NT2/D1 (cell line): ENCODE measurements at regions not wholly inside any gene's neighbourhood (a gene's known extent, or its start where the extent isn't known, plus 50 kb on each side); places are given as distances from the start of the nearest gene placed in this dataset.

Experiments
- SUZ12 ChIP-seq: IDR thresholded peaks from 2 replicates; pipeline ENCODE4 v1.6.1; 2011; ENCODE audit not compliant: insufficient read length, insufficient read depth; ENCODE audit errors: extremely low read depth
- YY1 ChIP-seq: IDR thresholded peaks from 2 replicates; pipeline ENCODE4 v1.6.1; 2011; ENCODE audit not compliant: insufficient read length, insufficient read depth
- ZNF274 ChIP-seq: IDR thresholded peaks from 2 replicates; pipeline ENCODE4 v1.6.1; 2011; ENCODE audit warnings: mild to moderate bottlenecking, low read depth, low read length

DNA sequence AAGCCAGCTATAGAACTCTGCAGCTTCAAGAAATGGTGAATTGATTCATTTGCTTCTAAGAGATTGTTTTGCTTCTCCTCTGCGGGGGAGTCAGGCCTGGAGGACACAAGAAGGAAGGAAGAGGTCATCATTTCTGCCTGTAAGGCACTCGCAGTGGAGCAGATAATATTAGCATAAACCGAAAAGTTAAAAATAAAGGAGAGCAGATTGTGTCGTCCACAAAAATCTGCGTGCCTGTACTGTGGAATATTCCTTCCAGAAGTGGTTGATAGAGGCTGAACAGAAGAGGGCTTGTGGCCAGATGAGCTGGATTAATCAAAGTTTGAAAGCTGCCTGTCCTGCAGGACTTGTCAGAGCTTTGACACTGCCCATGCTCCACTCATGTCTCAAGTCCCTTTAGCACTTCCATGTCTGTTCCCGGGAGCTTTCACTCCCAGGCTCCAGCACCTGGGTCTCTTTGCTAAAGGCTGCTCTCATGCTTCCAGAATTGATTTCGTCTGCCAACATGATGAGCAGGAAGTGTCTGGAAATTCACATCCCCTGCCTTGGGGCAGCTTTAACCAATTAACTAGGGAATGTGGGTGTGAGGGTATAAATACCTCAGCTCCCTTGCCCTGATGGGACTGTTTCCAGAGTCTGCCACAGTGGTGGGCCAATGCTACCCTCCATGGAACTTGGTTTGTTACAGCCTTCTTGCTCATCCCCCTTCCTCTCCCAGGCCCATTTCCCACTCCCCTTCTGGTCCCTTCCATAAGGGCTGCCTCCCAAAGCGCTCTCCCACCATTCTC, 65.1 kb upstream of the STX16 start:
- TF ChIP-seq YY1 (no peak), ZNF274 (no peak), SUZ12 (no peak)
